Limb (tissue), 2 donors: ENCODE measurements at regions not wholly inside any gene's neighbourhood (a gene's known extent, or its start where the extent isn't known, plus 50 kb on each side); places are given as distances from the start of the nearest gene placed in this dataset.
"Not testable (repeated sequence)": the region's sequence is repeated elsewhere in the genome, so short reads cannot be mapped to it uniquely, and the experiment has no call there.

Source experiments
- DNase-seq, 2 donors: peaks; one replicate each; pipeline ENCODE4 v3.0.0-alpha.2; 2016; ENCODE audit errors: extremely low spot score in 2 of 2

- DNase-seq = no peak
Observed at GRCh38 chr4:115670930-115671329, 557.5 kb upstream of the NDST4 start.

- DNase-seq = no peak
Observed at GRCh38 chr4:115668396-115668795, 555.0 kb upstream of the NDST4 start.

GRCh38 chr4:115664285-115664684, 550.9 kb upstream of the NDST4 start:
- DNase-seq = no peak

GRCh38 chr4:115660465-115660864, 547.0 kb upstream of the NDST4 start:
- no peak for DNase-seq

- no peak for DNase-seq
Observed at GRCh38 chr4:115657991-115658650, 544.7 kb upstream of the NDST4 start.

- no peak for DNase-seq
Observed at GRCh38 chr4:115655626-115656025, 542.2 kb upstream of the NDST4 start.

- no peak for DNase-seq
Observed at GRCh38 chr4:115648786-115649185, 535.4 kb upstream of the NDST4 start.

GRCh38 chr4:115629270-115629669, 515.9 kb upstream of the NDST4 start:
- no peak for DNase-seq

- DNase-seq = no peak
Observed at GRCh38 chr4:115609631-115610030, 496.2 kb upstream of the NDST4 start.

- no peak for DNase-seq
Observed at GRCh38 chr4:115607311-115607710, 493.9 kb upstream of the NDST4 start.

- DNase-seq = no peak
Observed at GRCh38 chr4:115596265-115597001, 483.0 kb upstream of the NDST4 start.

- no peak for DNase-seq
Observed at GRCh38 chr4:115580901-115581300, 467.5 kb upstream of the NDST4 start.

- no peak for DNase-seq
Observed at GRCh38 chr4:115575851-115576250, 462.4 kb upstream of the NDST4 start.

GRCh38 chr4:115562506-115562905, 449.1 kb upstream of the NDST4 start:
- no peak for DNase-seq

- DNase-seq = no peak
Observed at GRCh38 chr4:115548123-115548522, 434.7 kb upstream of the NDST4 start.

- peak in 1 of 2 donors; percentile 10 for DNase-seq
Observed at GRCh38 chr4:115537387-115537786, 424.0 kb upstream of the NDST4 start.

GRCh38 chr4:115529126-115529525, 415.7 kb upstream of the NDST4 start:
- no peak for DNase-seq

GRCh38 chr4:115519476-115519875, 406.1 kb upstream of the NDST4 start:
- DNase-seq = not testable (repeated sequence)

- no peak for DNase-seq
Observed at GRCh38 chr4:115515772-115516171, 402.4 kb upstream of the NDST4 start.

- no peak for DNase-seq
Observed at GRCh38 chr4:115515366-115515765, 401.9 kb upstream of the NDST4 start.

GRCh38 chr4:115514675-115515074, 401.3 kb upstream of the NDST4 start:
- no peak for DNase-seq

GRCh38 chr4:115505326-115505725, 391.9 kb upstream of the NDST4 start:
- DNase-seq = no peak

- no peak for DNase-seq
Observed at GRCh38 chr4:115501656-115502055, 388.2 kb upstream of the NDST4 start.
